ENCODE measurements at regions not wholly inside any gene's neighbourhood (a gene's known extent, or its start where the extent isn't known, plus 50 kb on each side); places are given as distances from the start of the nearest gene placed in this dataset.
"Not testable (repeated sequence)": the region's sequence is repeated elsewhere in the genome, so short reads cannot be mapped to it uniquely, and the experiment has no call there.

DNA sequence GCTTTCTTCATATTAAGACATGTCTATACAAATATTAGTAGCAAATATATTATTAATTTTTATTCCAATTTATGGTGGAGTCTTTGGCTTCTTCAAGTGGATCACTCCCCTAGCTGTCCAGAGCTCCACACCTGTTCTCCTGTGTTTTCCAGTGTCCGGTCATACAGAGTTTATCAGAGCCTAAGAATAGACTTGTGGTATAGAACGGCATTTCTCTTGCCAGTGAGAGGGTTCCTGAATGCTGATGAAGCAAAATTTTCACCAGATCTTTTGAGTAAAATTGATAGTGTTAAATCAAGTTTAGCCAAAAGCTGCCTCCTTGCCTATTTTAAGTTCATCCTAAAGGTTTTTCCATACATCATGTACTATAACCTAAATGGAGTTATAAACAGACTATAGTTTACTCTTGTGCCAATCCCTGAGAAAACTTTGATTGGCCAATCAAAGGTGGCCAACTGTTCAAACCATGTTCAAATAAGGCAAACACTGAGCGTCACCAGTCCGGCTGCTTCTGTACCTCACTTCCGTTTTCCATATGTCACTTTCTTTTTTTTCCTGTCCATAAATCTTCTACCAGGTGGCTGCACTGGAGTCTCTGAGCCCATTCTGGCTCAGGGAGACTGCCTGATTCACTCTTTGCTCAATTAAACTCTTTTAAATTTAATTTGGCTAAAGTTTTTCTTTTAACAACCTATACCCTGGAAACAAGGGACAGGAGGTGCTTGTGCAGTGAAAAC lies 422.7 kb upstream of the FRG2C start:
- not testable (repeated sequence) for DNase-seq (ENCODE audit: low read depth, low spot score)

GRCh38 chr3:75242012-75242735 lies 422.0 kb upstream of the FRG2C start:
- no peak for DNase-seq (ENCODE audit: low read depth, low spot score)

GRCh38 chr3:75248974-75249373 lies 415.2 kb upstream of the FRG2C start:
- no peak for DNase-seq (ENCODE audit: low read depth, low spot score)

DNA sequence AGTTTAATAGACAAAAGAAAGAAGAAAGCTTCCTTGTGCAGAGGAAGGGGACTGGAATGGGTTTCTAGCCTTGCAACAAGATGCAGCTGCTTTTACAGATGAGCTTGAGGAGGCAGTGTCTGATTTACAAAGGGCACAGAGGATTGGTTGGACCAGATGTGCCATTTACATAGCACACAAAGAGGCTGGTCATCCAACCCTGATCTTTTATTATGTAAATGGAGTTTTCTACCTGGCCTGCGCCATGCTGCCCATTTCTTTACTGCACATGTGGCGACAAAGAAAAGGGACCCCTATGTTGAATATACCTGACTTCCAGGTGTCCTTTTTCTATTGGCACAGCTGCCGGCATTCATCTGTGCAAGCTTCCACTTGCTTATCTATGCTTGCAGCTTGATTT lies 409.4 kb upstream of the FRG2C start:
- peak; percentile 32 for DNase-seq (ENCODE audit: low read depth, low spot score)

GRCh38 chr3:75258825-75259683 lies 405.1 kb upstream of the FRG2C start:
- DNase-seq (ENCODE audit: low read depth, low spot score), result not testable (repeated sequence)

DNA sequence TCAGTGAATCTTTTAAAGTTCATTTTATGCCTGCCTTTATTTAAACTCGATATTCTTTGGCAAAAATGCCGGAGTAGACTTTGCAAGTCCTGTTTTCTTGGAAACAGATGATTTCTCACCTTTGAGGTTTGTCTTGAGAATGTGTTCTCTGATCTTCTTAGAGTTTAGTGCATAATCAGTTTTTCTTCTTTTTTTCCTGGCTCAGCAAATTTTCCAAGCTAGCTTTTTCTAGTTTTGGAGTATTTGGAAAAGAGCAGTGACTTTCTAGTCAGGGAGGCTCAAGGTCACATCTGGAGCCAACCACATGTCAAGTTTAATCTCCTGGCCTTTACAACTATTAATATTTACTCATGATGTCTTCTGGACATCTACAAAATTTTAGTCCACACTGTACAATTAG lies 403.2 kb upstream of the FRG2C start:
- not testable (repeated sequence) for DNase-seq (ENCODE audit: low read depth, low spot score)

DNA sequence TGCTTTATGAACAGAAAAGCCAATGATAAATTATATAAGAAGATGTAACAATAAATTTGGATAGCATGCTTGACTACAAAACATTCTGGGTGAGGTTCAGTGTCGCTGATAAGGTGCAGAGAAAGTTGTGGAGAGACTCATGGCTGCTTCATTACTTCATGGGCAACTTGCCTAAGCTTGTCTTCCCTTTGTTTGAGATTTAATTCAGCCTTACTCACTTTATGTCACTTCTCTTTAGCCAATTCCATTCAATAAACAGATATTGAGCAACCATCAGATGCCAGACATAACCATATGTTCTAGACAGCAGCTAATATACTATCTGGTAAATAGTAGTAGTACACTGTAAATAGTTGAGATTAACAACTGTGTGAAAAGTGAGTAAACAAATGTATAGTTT lies 401.5 kb upstream of the FRG2C start:
- no peak for DNase-seq (ENCODE audit: low read depth, low spot score)

GRCh38 chr3:75265897-75266296 lies 398.2 kb upstream of the FRG2C start:
- DNase-seq (ENCODE audit: low read depth, low spot score), result no peak

DNA sequence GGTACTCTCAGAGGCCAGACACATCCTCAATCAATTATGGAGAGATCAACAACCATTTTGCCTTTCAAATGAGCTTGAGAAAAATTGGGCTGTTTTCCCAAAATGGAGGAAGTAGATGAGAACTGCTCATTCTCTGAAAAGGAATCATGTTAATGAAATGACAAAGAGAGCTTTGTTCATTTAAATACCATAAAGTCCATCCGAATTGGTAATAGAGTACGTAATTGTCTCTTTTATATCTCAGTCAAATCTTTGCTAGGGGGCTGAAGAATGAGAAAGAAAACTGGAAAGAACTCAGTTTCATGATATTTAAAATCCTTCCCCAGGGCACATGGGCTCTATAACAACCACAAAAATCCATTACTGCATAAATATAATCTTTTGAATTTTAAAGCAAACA lies 395.6 kb upstream of the FRG2C start:
- DNase-seq (ENCODE audit: low read depth, low spot score), result not testable (repeated sequence)

GRCh38 chr3:75272237-75272636 lies 391.9 kb upstream of the FRG2C start:
- DNase-seq (ENCODE audit: low read depth, low spot score), result not testable (repeated sequence)

DNA sequence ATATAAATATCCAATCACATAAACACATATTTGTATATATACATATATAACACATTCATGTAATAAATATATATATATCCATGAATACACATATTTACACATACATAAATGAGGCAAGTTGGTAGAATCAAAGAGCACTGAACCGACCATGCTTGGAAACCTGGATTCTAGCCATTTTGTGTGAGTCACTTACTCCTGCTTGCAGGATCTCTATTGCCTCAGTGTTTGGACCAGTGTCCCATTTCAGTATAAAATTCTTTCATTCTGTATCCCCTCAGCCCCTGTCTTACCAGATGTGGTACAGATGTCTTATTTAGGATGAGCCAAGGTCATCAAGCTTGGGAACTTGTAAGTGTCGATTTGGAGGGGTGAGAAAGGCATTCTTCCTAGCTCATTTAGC lies 391.4 kb upstream of the FRG2C start:
- no peak for DNase-seq (ENCODE audit: low read depth, low spot score)

DNA sequence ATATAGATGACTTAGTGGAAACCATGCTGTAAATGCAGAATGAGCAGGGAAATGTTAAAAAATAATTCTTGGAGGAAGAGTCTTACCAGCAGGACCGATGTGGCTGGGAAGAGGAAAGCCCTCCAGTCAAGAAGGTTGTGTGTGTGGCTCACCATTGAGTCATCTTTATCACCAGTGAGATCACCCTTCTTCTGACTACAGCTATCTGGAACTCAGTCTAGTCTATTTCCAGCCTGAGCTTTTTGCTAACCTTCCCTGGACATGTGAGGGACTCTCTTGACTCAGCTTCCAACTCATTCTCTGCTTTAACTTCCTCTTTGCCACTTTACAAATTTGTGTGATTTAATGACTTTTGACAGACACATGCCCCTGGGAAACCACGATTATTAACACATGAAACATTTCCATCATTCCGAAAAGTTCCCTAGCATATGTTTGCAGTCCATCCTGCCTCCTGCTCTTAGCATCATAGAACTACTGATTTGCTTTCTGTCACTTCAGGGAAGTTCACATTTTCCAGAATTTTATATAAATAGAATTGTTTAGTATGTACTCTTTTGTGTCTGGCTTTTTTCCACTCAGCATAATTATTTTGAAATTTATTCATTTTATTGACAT lies 378.5 kb upstream of the FRG2C start:
- not testable (repeated sequence) for DNase-seq (ENCODE audit: low read depth, low spot score)

DNA sequence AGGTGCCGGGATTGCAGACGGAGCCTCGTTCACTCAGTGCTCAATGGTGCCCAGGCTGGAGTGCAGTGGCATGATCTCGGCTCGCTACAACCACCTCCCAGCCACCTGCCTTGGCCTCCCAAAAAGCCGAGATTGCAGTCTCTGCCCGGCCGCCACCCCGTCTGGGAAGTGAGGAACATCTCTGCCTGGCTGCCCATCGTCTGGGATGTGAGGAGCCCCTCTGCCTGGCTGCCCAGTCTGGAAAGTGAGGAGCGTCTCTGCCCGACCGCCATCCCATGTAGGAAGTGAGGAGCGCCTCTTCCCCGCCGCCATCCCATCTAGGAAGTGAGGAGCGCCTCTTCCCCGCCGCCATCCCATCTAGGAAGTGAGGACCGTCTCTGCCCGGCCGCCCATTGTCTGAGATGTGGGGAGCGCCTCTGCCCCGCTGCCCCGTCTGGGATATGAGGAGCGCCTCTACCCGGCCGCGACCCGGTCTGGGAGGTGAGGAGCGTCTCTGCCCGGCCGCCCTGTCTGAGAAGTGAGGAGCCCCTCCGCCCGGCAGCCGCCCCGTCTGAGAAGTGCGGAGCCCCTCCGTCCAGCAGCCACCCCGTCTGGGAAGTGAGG lies 375.1 kb upstream of the FRG2C start:
- DNase-seq (ENCODE audit: low read depth, low spot score), result not testable (repeated sequence)

DNA sequence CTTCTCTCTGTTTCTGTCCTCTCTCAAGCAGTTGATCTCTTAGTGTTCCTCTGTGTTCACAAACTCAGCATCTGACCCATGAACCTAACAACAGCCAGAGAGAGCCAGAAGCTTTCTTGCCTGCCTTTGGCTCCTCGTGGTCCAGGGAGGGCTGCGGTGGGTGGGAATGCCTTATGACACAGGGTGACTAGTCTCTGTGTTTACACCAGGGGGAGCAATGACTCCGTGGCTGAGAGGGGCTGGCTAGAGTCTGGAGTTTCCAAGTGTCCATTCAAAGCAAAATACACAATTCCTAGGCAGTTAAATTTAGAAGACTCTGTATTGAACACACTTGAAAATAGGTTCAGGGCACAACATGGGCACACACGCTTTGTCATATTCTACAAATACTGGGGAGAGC lies 370.0 kb upstream of the FRG2C start:
- peak; percentile 63 for DNase-seq (ENCODE audit: low read depth, low spot score)

- no peak for DNase-seq (ENCODE audit: low read depth, low spot score)
Measured at GRCh38 chr3:75295013-75295412, 369.1 kb upstream of the FRG2C start.

GRCh38 chr3:75296858-75297257 lies 367.3 kb upstream of the FRG2C start:
- DNase-seq (ENCODE audit: low read depth, low spot score), result no peak

- DNase-seq (ENCODE audit: low read depth, low spot score), result no peak
Measured at GRCh38 chr3:75300606-75301005, 363.5 kb upstream of the FRG2C start.

DNA sequence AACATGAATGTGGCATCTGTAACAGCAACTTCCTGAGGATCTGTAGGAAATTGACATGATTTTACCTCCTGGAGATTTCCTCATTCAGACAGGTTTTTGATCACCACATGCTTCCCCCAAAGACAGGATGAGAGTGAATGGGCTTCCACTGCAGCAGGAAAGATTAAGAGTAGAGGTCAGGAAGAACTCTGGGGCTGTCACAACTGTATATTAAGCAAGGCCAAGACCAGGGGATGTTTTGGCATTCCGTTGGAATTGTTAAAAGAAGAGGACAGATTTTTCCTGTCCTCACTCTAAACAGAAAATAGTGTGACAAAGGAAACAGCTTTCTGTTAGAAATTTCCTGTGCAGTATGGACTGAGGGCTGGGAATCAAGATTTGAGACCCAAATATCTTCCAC lies 363.1 kb upstream of the FRG2C start:
- not testable (repeated sequence) for DNase-seq (ENCODE audit: low read depth, low spot score)

DNA sequence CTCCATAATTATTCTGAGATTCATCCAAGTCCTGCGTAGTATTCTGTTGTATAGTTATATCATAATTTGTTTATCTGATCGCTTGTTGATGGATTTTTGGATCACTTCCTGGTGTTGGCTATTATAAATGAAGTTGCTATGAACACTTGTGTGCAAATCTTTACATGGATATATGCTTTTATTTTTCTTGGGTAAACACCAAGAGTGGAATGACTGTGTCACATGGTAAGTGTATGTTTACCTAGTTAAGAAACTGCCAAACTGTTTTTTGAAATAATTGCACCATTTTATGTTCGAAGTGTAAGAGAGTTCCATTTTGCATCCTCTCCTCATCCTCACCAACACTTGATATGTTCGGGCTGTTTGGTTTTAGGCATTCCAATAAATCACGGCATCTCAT lies 360.4 kb upstream of the FRG2C start:
- DNase-seq (ENCODE audit: low read depth, low spot score), result no peak

DNA sequence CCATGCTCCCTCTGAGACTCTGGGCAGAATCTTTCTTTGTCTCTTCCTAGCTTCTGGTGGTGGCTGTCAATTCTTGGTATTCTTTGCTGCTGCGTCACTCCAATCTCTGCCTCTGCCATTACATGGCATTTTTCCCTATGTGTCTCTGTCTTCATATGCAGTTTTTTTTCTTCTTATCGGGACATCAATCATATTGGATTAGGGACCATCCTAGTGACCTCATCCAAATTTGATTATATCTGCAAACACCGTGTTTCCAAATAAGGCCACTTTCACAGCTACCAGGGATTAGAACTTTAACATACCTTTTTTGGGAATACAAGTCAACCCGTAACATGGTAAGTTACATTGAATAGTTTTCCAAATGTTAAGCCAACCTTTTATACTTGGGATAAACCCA lies 358.2 kb upstream of the FRG2C start:
- DNase-seq (ENCODE audit: low read depth, low spot score), result no peak

DNA sequence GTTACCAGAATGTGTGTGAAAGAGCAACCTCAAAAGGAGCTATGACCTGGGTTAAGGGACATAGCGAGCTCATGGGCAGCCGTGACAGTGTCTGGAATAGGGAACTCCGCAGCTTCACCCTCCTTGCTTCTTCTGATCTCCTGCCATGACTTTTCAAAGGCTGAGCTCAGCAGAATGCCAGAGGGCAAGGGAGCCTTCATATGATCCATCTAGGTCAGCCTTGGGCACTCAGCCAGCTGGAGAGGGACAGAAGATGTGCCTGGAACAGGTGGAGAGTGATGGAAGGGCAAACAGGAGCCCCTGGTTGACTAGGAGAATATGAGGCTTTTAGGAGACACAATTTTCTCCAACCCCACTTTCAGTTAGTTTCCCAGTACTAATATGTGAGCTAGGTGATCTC lies 352.8 kb upstream of the FRG2C start:
- not testable (repeated sequence) for DNase-seq (ENCODE audit: low read depth, low spot score)

Data from ELF-1 (cell line).